GM12875 (cell line): ENCODE measurements at regions not wholly inside any gene's neighbourhood (a gene's known extent, or its start where the extent isn't known, plus 50 kb on each side); places are given as distances from the start of the nearest gene placed in this dataset.
"Not testable (repeated sequence)": the region's sequence is repeated elsewhere in the genome, so short reads cannot be mapped to it uniquely, and the experiment has no call there.

Source experiments
- H3K4me3 ChIP-seq: one replicate; pipeline ENCODE4 v1.5.1; 2011; ENCODE audit warnings: low read depth, low read length, control low read depth
- CTCF ChIP-seq: IDR thresholded peaks from 2 replicates; pipeline ENCODE4 v1.5.1; 2011; ENCODE audit warnings: low read depth, mild to moderate bottlenecking, control low read depth, inconsistent platforms, low read length, moderate library complexity, borderline replicate concordance; ENCODE audit not compliant: insufficient read depth

GRCh38 chr3:115292131-115292530 lies 145.0 kb upstream of the ZBTB20 start:
- no peak overlapping the region for H3K4me3 ChIP-seq
- no peak for TF ChIP-seq CTCF

- H3K4me3 ChIP-seq, result no peak overlapping the region
- no peak for TF ChIP-seq CTCF
Measured at GRCh38 chr3:115292677-115293165, 145.6 kb upstream of the ZBTB20 start.

- H3K4me3 ChIP-seq, result no peak overlapping the region
- TF ChIP-seq CTCF, result no peak
Measured at GRCh38 chr3:115293321-115293720, 146.2 kb upstream of the ZBTB20 start.

GRCh38 chr3:115301364-115301860 lies 154.3 kb upstream of the ZBTB20 start:
- H3K4me3 ChIP-seq, result no peak overlapping the region

GRCh38 chr3:115317953-115318352 lies 170.9 kb upstream of the ZBTB20 start:
- not testable (repeated sequence) for H3K4me3 ChIP-seq

More at GRCh38 chr3:115301364-115301860, 154.3 kb upstream of the ZBTB20 start:
- no peak for TF ChIP-seq CTCF

GRCh38 chr3:115321400-115321805 lies 174.3 kb upstream of the ZBTB20 start:
- no peak for TF ChIP-seq CTCF

GRCh38 chr3:115322901-115323300 lies 175.8 kb upstream of the ZBTB20 start:
- TF ChIP-seq CTCF, result no peak
- no peak overlapping the region for H3K4me3 ChIP-seq

More at GRCh38 chr3:115321400-115321805, 174.3 kb upstream of the ZBTB20 start:
- no peak overlapping the region for H3K4me3 ChIP-seq
